Muscle layer of colon (tissue), 2 donors: ENCODE measurements at regions not wholly inside any gene's neighbourhood (a gene's known extent, or its start where the extent isn't known, plus 50 kb on each side); places are given as distances from the start of the nearest gene placed in this dataset.

Experiments used
- H3K27ac ChIP-seq: one replicate; pipeline ENCODE4 v1.7.0; 2013; ENCODE audit warnings: low read depth, mild to moderate bottlenecking, low read length, moderate library complexity
- H3K27me3 ChIP-seq, 2 donors: one replicate each; pipeline ENCODE4 v1.7.0; 2013; ENCODE audit warnings: low read length in 2 of 2, mild to moderate bottlenecking in 2 of 2; ENCODE audit not compliant: insufficient read depth in 2 of 2, control insufficient read depth in 1 of 2
- H3K36me3 ChIP-seq: one replicate; pipeline ENCODE4 v1.7.0; 2013; ENCODE audit warnings: mild to moderate bottlenecking, low read length; ENCODE audit not compliant: insufficient read depth
- H3K4me1 ChIP-seq: one replicate; pipeline ENCODE4 v1.7.0; 2013; ENCODE audit warnings: mild to moderate bottlenecking, low read length; ENCODE audit not compliant: insufficient read depth
- H3K4me3 ChIP-seq, 2 donors: one replicate each; pipeline ENCODE4 v1.7.0; 2013; ENCODE audit warnings: low read length in 2 of 2, low read depth in 1 of 2, mild to moderate bottlenecking in 1 of 2, moderate library complexity in 1 of 2
- H3K9ac ChIP-seq: one replicate; pipeline ENCODE4 v1.7.0; 2013; ENCODE audit warnings: low read length
- H3K9me3 ChIP-seq: one replicate; pipeline ENCODE4 v1.7.0; 2013; ENCODE audit warnings: mild to moderate bottlenecking, low read length
- donor health status: abdominal sarcoma.
- donor health status: Adenocarcinoma of cecum.

DNA sequence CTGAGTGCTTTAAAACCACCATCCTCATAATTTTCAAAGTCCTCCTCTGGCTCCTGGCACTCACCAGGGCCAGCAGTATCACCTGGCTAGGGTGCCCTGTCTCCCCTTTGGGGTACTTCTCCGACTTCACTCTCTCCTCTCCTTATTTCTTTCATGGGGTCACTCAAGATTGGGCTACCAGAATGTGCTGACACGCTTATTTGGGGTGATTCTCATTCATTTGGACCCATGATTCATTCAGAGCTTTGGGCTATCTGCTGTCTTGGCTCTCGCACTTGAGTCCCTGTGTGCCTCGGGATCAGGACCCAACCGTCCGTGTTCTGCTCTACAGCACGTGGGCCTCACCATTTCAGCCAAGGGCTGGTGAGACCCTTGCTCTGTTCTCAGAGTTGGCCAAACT, 70.1 kb upstream of the NEDD4L start:
- Histone ChIP-seq H3K9ac (no peak overlapping the region), H3K27me3 (no peaks in the 10 kb centered on the region), H3K36me3 (no peaks in the 10 kb centered on the region), H3K9me3 (no peaks in the 10 kb centered on the region), H3K4me3 (no peak overlapping the region), H3K4me1 (no peaks in the 10 kb centered on the region), H3K27ac (no peak overlapping the region)

DNA sequence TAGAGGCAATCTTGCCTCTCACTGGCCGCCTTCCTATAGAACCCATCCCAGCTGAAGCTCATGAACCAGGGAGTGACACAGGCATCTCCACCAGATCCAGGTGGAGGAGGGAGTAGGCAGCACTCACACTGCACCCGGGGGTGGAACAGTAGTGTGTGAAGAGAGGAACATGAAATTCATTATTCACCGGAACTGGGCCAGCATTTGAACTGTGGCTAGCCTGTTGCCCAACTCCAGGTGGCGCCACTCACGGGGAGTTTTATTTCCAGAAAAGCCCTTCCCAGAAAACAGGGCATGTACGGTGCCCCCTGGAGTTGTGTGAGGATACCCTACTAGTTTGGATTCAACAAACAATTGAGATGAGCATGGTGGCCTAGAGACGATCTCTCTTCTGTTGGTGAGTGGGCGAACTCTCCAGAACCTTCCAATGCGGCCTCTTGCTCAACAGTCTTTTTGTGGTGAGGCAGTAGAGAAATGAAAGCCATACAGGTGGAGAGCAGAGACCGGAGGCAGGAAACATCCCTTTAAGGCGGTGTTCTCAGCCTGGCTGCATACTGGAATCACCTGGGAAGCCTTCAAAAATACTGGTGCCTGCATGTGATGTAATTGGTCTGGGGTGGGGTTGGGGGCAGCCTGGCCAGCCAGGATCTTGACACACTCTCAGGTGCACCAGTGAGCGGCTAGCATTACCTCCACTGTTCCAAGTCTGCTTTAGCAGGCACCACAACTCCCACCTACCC, 73.5 kb upstream of the NEDD4L start:
- no peak overlapping the region for H3K4me3 ChIP-seq
- no peaks in the 10 kb centered on the region for H3K36me3 ChIP-seq
- H3K4me1 ChIP-seq, result no peaks in the 10 kb centered on the region
- H3K9me3 ChIP-seq, result no peaks in the 10 kb centered on the region
- H3K27ac ChIP-seq, result no peak overlapping the region
- no peak overlapping the region for H3K9ac ChIP-seq
- H3K27me3 ChIP-seq, result no peaks in the 10 kb centered on the region

DNA sequence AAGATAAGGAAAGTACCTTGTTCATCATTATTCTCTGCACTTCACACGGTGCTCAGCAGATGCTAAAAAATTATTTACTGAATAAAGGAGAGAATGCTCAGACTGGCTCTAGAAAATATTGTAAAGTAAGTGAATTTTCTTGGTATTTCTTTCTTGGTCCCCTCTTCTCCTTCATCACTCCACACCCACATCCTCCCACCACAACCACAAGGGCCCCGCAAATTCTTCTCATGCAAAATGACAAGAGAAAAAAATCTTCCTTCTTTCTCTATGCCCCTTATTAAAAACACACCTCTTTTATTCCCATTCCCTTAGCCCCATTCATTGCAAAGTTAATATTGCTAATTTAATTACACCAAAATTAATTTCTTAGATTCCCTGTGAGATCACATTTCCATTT, 74.2 kb upstream of the NEDD4L start:
- no peaks in the 10 kb centered on the region for H3K4me1 ChIP-seq

DNA sequence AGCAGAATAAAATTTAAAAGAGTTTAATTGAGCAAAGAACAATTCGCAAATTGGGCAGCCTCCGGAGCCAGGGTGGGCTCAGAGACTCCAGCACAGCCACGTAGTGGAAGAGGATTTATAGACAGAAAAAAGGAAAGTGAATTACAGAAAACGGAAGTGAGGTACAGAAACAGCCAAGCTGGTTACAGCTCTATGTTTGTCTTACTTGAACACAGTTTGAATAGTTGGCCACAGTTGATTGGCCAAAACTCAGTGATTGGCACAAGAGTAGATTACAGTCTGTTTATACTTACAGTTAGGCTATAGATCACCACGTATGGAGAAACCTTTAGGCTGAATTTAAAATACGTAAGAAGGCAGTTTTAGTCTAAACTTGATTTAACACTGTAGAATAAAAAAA, 78.8 kb upstream of the NEDD4L start:
- H3K27ac ChIP-seq, result no peak overlapping the region
- H3K4me1 ChIP-seq, result no peaks in the 10 kb centered on the region
- no peak overlapping the region for H3K4me3 ChIP-seq
- H3K27me3 ChIP-seq, result no peaks in the 10 kb centered on the region
- H3K9ac ChIP-seq, result no peak overlapping the region
- no peaks in the 10 kb centered on the region for H3K9me3 ChIP-seq
- no peaks in the 10 kb centered on the region for H3K36me3 ChIP-seq

More for the DNA sequence above, 74.2 kb upstream of the NEDD4L start:
- Histone ChIP-seq H3K9ac (no peak overlapping the region), H3K27ac (no peak overlapping the region), H3K9me3 (no peaks in the 10 kb centered on the region), H3K4me3 (no peak overlapping the region), H3K27me3 (no peaks in the 10 kb centered on the region), H3K36me3 (no peaks in the 10 kb centered on the region)

DNA sequence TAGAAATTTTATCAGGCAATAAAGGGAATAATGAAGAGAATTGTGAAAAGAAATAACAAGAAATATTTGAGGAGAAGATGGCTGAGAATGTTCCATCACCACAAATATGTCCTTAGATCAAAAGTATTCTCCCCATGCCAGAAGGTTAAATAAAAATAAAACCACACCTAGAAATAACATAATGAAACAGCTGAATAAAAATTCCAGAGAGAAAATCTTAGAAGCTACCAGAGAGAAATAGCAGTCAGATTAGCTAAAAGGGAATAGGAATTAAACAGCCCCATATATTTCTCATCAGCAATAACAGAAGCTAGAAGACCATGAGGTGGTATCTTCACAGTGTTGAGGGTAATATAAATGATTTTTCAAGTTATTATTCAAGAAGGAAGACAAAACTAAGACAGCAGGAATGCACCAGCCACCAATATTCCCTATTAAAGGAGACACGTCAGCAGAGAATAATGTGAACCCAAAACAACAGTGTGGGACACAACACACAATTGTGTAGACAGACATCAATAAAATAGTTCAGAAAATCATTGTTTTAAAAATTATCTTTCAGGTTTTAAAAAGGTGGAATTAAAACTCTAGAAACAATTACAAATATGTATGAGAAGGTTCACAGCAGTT, 82.0 kb upstream of the NEDD4L start:
- H3K9ac ChIP-seq, result no peak overlapping the region
- no peaks in the 10 kb centered on the region for H3K36me3 ChIP-seq
- H3K27ac ChIP-seq, result no peak overlapping the region
- H3K27me3 ChIP-seq, result no peaks in the 10 kb centered on the region
- no peaks in the 10 kb centered on the region for H3K4me1 ChIP-seq
- no peaks in the 10 kb centered on the region for H3K9me3 ChIP-seq
- no peak overlapping the region for H3K4me3 ChIP-seq

DNA sequence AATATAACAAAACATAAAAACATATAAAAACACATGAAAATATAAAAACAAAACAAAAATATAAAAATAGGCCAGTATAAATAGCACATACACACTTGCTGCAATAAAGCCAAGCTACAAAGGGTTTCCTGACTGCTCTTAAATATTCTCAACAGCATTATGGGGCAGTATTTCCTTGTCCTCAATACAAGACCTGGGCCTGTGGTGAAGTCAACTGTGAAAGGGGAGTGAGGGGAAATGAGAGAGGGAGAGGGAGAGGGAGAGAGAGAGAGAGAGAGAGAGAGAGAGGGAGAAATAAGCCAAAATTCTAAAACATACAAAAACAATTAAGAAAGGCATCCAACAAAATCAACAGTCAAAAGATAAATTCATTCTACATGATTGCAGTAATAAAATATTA, 82.6 kb upstream of the NEDD4L start:
- Histone ChIP-seq H3K27ac (no peak overlapping the region), H3K27me3 (no peaks in the 10 kb centered on the region), H3K4me3 (no peak overlapping the region), H3K4me1 (no peaks in the 10 kb centered on the region), H3K9ac (no peak overlapping the region), H3K36me3 (no peaks in the 10 kb centered on the region), H3K9me3 (no peaks in the 10 kb centered on the region)

DNA sequence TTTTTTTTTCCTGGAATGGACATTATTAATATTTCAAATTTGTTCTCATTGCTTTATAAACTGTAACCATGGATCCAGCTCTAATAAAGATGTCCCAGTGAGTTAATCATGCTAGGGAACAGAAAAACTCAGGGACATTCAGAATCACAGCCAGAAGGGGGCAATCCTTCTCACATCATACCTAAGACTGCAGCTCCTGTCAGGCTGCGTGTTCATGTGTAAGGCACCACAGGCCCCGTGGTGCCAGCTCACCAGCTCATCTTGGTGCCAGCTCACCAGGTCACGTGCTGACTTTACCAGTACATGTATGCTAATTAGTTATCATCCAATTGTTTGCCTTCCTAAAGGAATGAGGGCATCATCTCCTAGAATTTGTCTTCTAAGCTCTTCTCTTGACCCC, 84.7 kb upstream of the NEDD4L start:
- Histone ChIP-seq H3K9ac (no peak overlapping the region), H3K27ac (no peak overlapping the region), H3K4me1 (no peaks in the 10 kb centered on the region), H3K9me3 (no peaks in the 10 kb centered on the region), H3K36me3 (no peaks in the 10 kb centered on the region), H3K27me3 (no peaks in the 10 kb centered on the region), H3K4me3 (no peak overlapping the region)

DNA sequence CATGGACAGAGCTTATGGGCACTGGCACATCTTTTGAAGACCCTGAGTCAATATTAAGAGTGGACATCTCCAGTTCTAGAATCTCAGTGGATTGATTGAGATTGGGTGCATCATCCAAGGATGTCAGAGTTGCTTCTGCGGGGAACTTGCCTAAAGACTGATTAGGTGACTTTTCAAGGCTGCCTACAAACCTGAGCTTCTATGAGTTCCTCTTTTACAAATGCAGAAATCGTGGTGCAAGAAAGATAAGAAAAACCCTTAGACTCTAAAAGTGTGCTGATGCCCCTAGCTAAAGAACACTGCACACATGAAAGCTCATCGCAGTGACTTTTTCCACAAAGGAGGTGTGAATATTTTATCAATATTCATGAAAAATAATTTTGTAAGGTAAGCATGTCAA, 86.8 kb upstream of the NEDD4L start:
- H3K36me3 ChIP-seq, result no peaks in the 10 kb centered on the region
- no peaks in the 10 kb centered on the region for H3K9me3 ChIP-seq
- no peaks in the 10 kb centered on the region for H3K27me3 ChIP-seq
- no peak overlapping the region for H3K9ac ChIP-seq
- H3K4me1 ChIP-seq, result no peaks in the 10 kb centered on the region
- H3K4me3 ChIP-seq, result no peak overlapping the region
- no peak overlapping the region for H3K27ac ChIP-seq

DNA sequence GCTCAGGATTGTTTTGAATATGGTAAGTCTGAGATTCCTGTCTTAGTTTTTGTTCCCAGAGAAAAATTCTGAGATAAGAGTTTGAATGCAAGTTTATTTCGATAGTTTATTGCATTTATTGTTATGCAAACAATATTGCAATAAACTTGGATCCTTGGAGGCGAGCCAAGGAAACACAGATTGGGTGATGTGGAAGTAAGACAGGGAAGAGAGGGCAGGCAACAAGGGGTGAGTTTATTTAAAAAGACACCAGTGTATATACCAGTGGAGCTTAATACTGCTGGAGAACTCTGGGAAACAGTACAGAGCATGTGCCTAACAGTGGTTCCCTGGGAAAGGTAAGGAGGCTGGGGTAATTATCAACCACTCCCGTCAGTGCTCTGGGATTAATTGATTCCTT, 87.5 kb upstream of the NEDD4L start:
- no peak overlapping the region for H3K27ac ChIP-seq
- no peak overlapping the region for H3K9ac ChIP-seq
- H3K36me3 ChIP-seq, result no peaks in the 10 kb centered on the region
- H3K27me3 ChIP-seq, result no peaks in the 10 kb centered on the region
- no peak overlapping the region for H3K4me3 ChIP-seq
- H3K4me1 ChIP-seq, result no peaks in the 10 kb centered on the region
- H3K9me3 ChIP-seq, result no peaks in the 10 kb centered on the region

DNA sequence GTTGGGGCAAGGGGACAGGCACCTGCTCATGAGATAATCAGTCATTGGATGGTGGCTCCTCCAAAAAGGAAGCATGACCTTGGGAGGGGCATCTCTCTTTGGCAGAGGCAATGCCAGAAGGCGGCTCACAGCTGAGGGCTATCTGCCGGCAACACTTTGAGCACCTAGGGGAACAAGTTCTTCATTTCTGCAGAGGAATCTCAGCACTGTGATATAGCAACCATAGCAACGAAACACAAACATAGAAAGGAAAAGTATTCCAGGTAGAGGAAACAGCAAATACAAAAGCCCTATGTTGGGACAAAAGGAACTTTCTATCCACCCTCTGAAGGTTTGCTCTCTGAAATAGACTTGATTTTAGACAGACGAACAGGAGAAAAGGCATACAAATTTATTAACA, 89.1 kb upstream of the NEDD4L start:
- no peak overlapping the region for H3K27ac ChIP-seq
- H3K27me3 ChIP-seq, result no peaks in the 10 kb centered on the region
- H3K4me3 ChIP-seq, result no peak overlapping the region
- H3K4me1 ChIP-seq, result no peaks in the 10 kb centered on the region
- H3K9ac ChIP-seq, result no peak overlapping the region
- no peaks in the 10 kb centered on the region for H3K9me3 ChIP-seq
- no peaks in the 10 kb centered on the region for H3K36me3 ChIP-seq

DNA sequence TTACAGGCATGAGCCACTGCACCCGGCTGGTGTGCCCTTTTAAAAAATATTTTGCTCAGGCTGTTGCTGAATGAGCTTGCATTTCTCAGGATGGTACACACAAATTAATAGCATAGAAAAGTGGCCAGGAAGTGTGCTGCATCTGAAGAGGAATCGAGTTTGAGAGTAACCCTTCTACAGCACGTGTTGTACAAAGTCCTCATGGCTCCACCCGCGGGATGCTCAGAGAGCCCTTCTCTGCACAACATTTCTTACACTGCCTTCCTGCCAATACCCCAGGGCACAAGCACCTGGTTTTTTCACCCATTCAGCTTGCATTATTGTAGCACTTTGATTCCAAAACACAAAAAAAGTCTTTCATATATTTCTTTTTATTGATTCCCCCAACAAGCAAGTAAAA, 90.1 kb upstream of the NEDD4L start:
- Histone ChIP-seq H3K9me3 (no peaks in the 10 kb centered on the region), H3K27ac (no peak overlapping the region), H3K27me3 (no peaks in the 10 kb centered on the region), H3K4me3 (no peak overlapping the region), H3K4me1 (no peaks in the 10 kb centered on the region), H3K9ac (no peak overlapping the region), H3K36me3 (no peaks in the 10 kb centered on the region)
